T-helper 17 cell (primary cell): ENCODE measurements at regions not wholly inside any gene's neighbourhood (a gene's known extent, or its start where the extent isn't known, plus 50 kb on each side); places are given as distances from the start of the nearest gene placed in this dataset.

Experiments used
- ATAC-seq: fragments of 150-1000 bp; cut with Tn5 transposase; 2 replicates; pipeline ENCODE4 v1.10.0; 2021; ENCODE audit warnings: mild to moderate bottlenecking, moderate library complexity
- DNase-seq, 3 donors: peaks; one replicate each; pipeline versions ENCODE4 v3.0.0 to v3.0.0-alpha.2; 2020 to 2021
- H3K9me3 ChIP-seq: one replicate; pipeline ENCODE4 v1.7.0; 2013; ENCODE audit warnings: low read length, mild to moderate bottlenecking; ENCODE audit not compliant: control insufficient read depth, poor library complexity, severe bottlenecking
- H3K27ac Mint-ChIP-seq: one replicate; pipeline ENCODE4 v1.8.0; 2022; ENCODE audit warnings: mild to moderate bottlenecking, moderate library complexity, mixed read lengths
- H3K27me3 Mint-ChIP-seq: one replicate; pipeline ENCODE4 v1.8.0; 2022; ENCODE audit warnings: mixed read lengths
- H3K36me3 Mint-ChIP-seq: one replicate; pipeline ENCODE4 v1.8.0; 2022; ENCODE audit warnings: low read depth, mixed read lengths
- H3K4me1 Mint-ChIP-seq: one replicate; pipeline ENCODE4 v1.8.0; 2022; ENCODE audit warnings: mild to moderate bottlenecking, mixed read lengths
- H3K4me3 Mint-ChIP-seq: one replicate; pipeline ENCODE4 v1.8.0; 2022; ENCODE audit warnings: mild to moderate bottlenecking, moderate library complexity, mixed read lengths

- Mint-ChIP-seq H3K27me3 (no peaks in the 10 kb centered on the region), H3K4me3 (no peak overlapping the region), H3K36me3 (no peaks in the 10 kb centered on the region), H3K4me1 (no peaks in the 10 kb centered on the region), H3K27ac (no peak overlapping the region)
- ATAC-seq = no peak
- H3K9me3 ChIP-seq = no peaks in the 10 kb centered on the region
- DNase-seq = no peak
Measured at GRCh38 chr18:72075040-72075439, 469.1 kb downstream of the CBLN2 start.

GRCh38 chr18:72063001-72063400, 481.1 kb downstream of the CBLN2 start:
- DNase-seq = no peak
- Mint-ChIP-seq H3K4me1 (no peaks in the 10 kb centered on the region), H3K4me3 (no peak overlapping the region), H3K27me3 (no peaks in the 10 kb centered on the region), H3K27ac (no peak overlapping the region), H3K36me3 (no peaks in the 10 kb centered on the region)
- no peak for ATAC-seq
- H3K9me3 ChIP-seq = no peaks in the 10 kb centered on the region

- DNase-seq = no peak
- Mint-ChIP-seq H3K27ac (no peak overlapping the region), H3K4me1 (no peaks in the 10 kb centered on the region)
Measured at GRCh38 chr18:72058851-72059250, 485.3 kb downstream of the CBLN2 start.

GRCh38 chr18:72056171-72056570, 488.0 kb downstream of the CBLN2 start:
- H3K4me1 Mint-ChIP-seq = no peaks in the 10 kb centered on the region
- ATAC-seq (no peak), DNase-seq (no peak)
- H3K4me3 Mint-ChIP-seq = no peak overlapping the region
- no peaks in the 10 kb centered on the region for H3K9me3 ChIP-seq
- no peaks in the 10 kb centered on the region for H3K36me3 Mint-ChIP-seq
- no peaks in the 10 kb centered on the region for H3K27me3 Mint-ChIP-seq
- no peak overlapping the region for H3K27ac Mint-ChIP-seq

More at GRCh38 chr18:72058851-72059250, 485.3 kb downstream of the CBLN2 start:
- H3K27me3 Mint-ChIP-seq = no peaks in the 10 kb centered on the region
- no peak for ATAC-seq
- no peaks in the 10 kb centered on the region for H3K9me3 ChIP-seq
- H3K4me3 Mint-ChIP-seq = no peak overlapping the region
- H3K36me3 Mint-ChIP-seq = no peaks in the 10 kb centered on the region

- no peak for ATAC-seq
- Mint-ChIP-seq H3K27me3 (no peaks in the 10 kb centered on the region), H3K4me3 (no peak overlapping the region), H3K36me3 (no peaks in the 10 kb centered on the region), H3K27ac (no peak overlapping the region), H3K4me1 (no peaks in the 10 kb centered on the region)
- no peak for DNase-seq
- H3K9me3 ChIP-seq = no peaks in the 10 kb centered on the region
Measured at GRCh38 chr18:72041313-72042032, 502.7 kb downstream of the CBLN2 start.

- ATAC-seq = no peak
- Mint-ChIP-seq H3K27me3 (no peaks in the 10 kb centered on the region), H3K4me3 (no peak overlapping the region)
Measured at GRCh38 chr18:72013427-72013850, 530.7 kb downstream of the CBLN2 start.

GRCh38 chr18:71998547-71999097, 545.5 kb downstream of the CBLN2 start:
- H3K4me1 Mint-ChIP-seq = no peaks in the 10 kb centered on the region
- no peak for ATAC-seq
- no peak for DNase-seq
- H3K9me3 ChIP-seq = no peaks in the 10 kb centered on the region
- no peaks in the 10 kb centered on the region for H3K27me3 Mint-ChIP-seq
- no peak overlapping the region for H3K27ac Mint-ChIP-seq
- H3K4me3 Mint-ChIP-seq = no peak overlapping the region
- H3K36me3 Mint-ChIP-seq = no peaks in the 10 kb centered on the region

More at GRCh38 chr18:72013427-72013850, 530.7 kb downstream of the CBLN2 start:
- H3K9me3 ChIP-seq = no peaks in the 10 kb centered on the region
- DNase-seq = no peak
- Mint-ChIP-seq H3K27ac (no peak overlapping the region), H3K4me1 (no peaks in the 10 kb centered on the region), H3K36me3 (no peaks in the 10 kb centered on the region)

GRCh38 chr18:71995904-71996465, 548.2 kb downstream of the CBLN2 start:
- H3K9me3 ChIP-seq = no peaks in the 10 kb centered on the region
- no peaks in the 10 kb centered on the region for H3K4me1 Mint-ChIP-seq
- ATAC-seq = no peak
- H3K27me3 Mint-ChIP-seq = no peaks in the 10 kb centered on the region
- no peak overlapping the region for H3K4me3 Mint-ChIP-seq
- no peak for DNase-seq
- H3K36me3 Mint-ChIP-seq = no peaks in the 10 kb centered on the region
- H3K27ac Mint-ChIP-seq = no peak overlapping the region

GRCh38 chr18:71994273-71994672, 549.9 kb downstream of the CBLN2 start:
- Mint-ChIP-seq H3K4me3 (no peak overlapping the region), H3K36me3 (no peaks in the 10 kb centered on the region), H3K4me1 (no peaks in the 10 kb centered on the region), H3K27me3 (no peaks in the 10 kb centered on the region), H3K27ac (no peak overlapping the region)
- no peak for ATAC-seq
- DNase-seq = no peak
- no peaks in the 10 kb centered on the region for H3K9me3 ChIP-seq

- Mint-ChIP-seq H3K27ac (no peak overlapping the region), H3K36me3 (no peaks in the 10 kb centered on the region), H3K27me3 (no peaks in the 10 kb centered on the region), H3K4me3 (no peak overlapping the region), H3K4me1 (no peaks in the 10 kb centered on the region)
- DNase-seq (no peak), ATAC-seq (no peak)
- no peaks in the 10 kb centered on the region for H3K9me3 ChIP-seq
Measured at GRCh38 chr18:71989616-71990015, 554.5 kb downstream of the CBLN2 start.

GRCh38 chr18:71986351-71987050, 557.6 kb downstream of the CBLN2 start:
- H3K27me3 Mint-ChIP-seq = no peaks in the 10 kb centered on the region
- DNase-seq = no peak
- H3K4me3 Mint-ChIP-seq = no peak overlapping the region
- H3K27ac Mint-ChIP-seq = no peak overlapping the region
- H3K4me1 Mint-ChIP-seq = no peaks in the 10 kb centered on the region
- no peak for ATAC-seq
- H3K36me3 Mint-ChIP-seq = no peaks in the 10 kb centered on the region
- no peaks in the 10 kb centered on the region for H3K9me3 ChIP-seq

- H3K4me3 Mint-ChIP-seq = no peak overlapping the region
- H3K27ac Mint-ChIP-seq = no peak overlapping the region
- DNase-seq (no peak), ATAC-seq (no peak)
- no peaks in the 10 kb centered on the region for H3K27me3 Mint-ChIP-seq
- H3K4me1 Mint-ChIP-seq = no peaks in the 10 kb centered on the region
- no peaks in the 10 kb centered on the region for H3K36me3 Mint-ChIP-seq
- no peaks in the 10 kb centered on the region for H3K9me3 ChIP-seq
Measured at GRCh38 chr18:71976744-71977143, 567.4 kb downstream of the CBLN2 start.

- Mint-ChIP-seq H3K36me3 (no peaks in the 10 kb centered on the region), H3K4me1 (no peaks in the 10 kb centered on the region), H3K4me3 (no peak overlapping the region), H3K27me3 (no peaks in the 10 kb centered on the region), H3K27ac (no peak overlapping the region)
- no peak for ATAC-seq
- no peak for DNase-seq
- no peaks in the 10 kb centered on the region for H3K9me3 ChIP-seq
Measured at GRCh38 chr18:71966791-71967190, 577.4 kb downstream of the CBLN2 start.
